IMR-90 (cell line): ENCODE measurements at regions not wholly inside any gene's neighbourhood (a gene's known extent, or its start where the extent isn't known, plus 50 kb on each side); places are given as distances from the start of the nearest gene placed in this dataset.
A peak's percentile ranks its signal among the peaks of the same experiment; 100 is the strongest.

Experiments
- ATAC-seq: fragments of 200-7000 bp; cut with Tn5 transposase; 2 replicates; pipeline ENCODE4 v1.9.1; 2020; ENCODE audit warnings: low read depth, mild to moderate bottlenecking, moderate library complexity
- BruUV-seq: library from RNA; stranded (reverse); fragments of 400-500 nt; replicated peaks from 2 replicates; lab custom pipeline; 2021; lab: Mats Ljungman, UMichigan
- CTCF ChIA-PET: fragments of 300-600 bp; formaldehyde crosslinking; extraction: SDS; loops from one replicate; lab custom pipeline; 2021; ENCODE audit warnings: antibody characterized with exemption; lab: Yijun Ruan, JAX
- POLR2A ChIA-PET: fragments of 300-600 bp; sonication (Branson Sonifier 250); formaldehyde crosslinking; loops from one replicate; lab custom pipeline; 2022; ENCODE audit warnings: antibody characterized with exemption; ENCODE audit not compliant: unreplicated experiment; lab: Charles Lee
- DNase-seq: peaks from one replicate; pipeline ENCODE4 v3.0.0; 2013
- H2AFZ ChIP-seq: replicated peaks from 2 replicates; pipeline ENCODE3; 2013; ENCODE audit warnings: low read length, mild to moderate bottlenecking; ENCODE audit not compliant: poor library complexity
- H2AK5ac ChIP-seq: 2 replicates; pipeline ENCODE4 v1.6.1; 2013; ENCODE audit warnings: low read depth, low read length, inconsistent platforms
- H2AK9ac ChIP-seq: replicated peaks from 2 replicates; pipeline ENCODE3; 2013; ENCODE audit warnings: mild to moderate bottlenecking, low read depth, low read length, moderate library complexity; ENCODE audit not compliant: poor library complexity
- H2BK120ac ChIP-seq: 2 replicates; pipeline ENCODE4 v1.6.1; 2013; ENCODE audit warnings: low read depth, low read length, inconsistent platforms
- H2BK15ac ChIP-seq: 3 replicates; pipeline ENCODE4 v1.6.1; 2013; ENCODE audit warnings: low read depth, low read length, inconsistent platforms
- H2BK20ac ChIP-seq: 2 replicates; pipeline ENCODE4 v1.6.1; 2013; ENCODE audit warnings: low read depth, mild to moderate bottlenecking, inconsistent platforms, low read length, moderate library complexity
- H2BK5ac ChIP-seq: 2 replicates; pipeline ENCODE4 v1.6.1; 2013; ENCODE audit warnings: mild to moderate bottlenecking, low read depth, low read length, inconsistent platforms; ENCODE audit not compliant: poor library complexity, severe bottlenecking
- H3K14ac ChIP-seq: replicated peaks from 2 replicates; pipeline ENCODE4 v1.6.1; 2013; ENCODE audit warnings: low read depth, low read length, inconsistent platforms
- H3K18ac ChIP-seq: 2 replicates; pipeline ENCODE4 v1.6.1; 2013; ENCODE audit warnings: low read depth, low read length, control low read depth
- H3K23ac ChIP-seq: 2 replicates; pipeline ENCODE4 v1.6.1; 2013; ENCODE audit warnings: low read depth, low read length, inconsistent platforms
- H3K27ac ChIP-seq: 2 replicates; pipeline ENCODE4 v1.5.1; 2013; ENCODE audit warnings: mild to moderate bottlenecking, control low read depth, low read length; ENCODE audit not compliant: insufficient read depth
- H3K27me3 ChIP-seq: 2 replicates; pipeline ENCODE4 v1.6.1; 2013; ENCODE audit warnings: low read length; ENCODE audit not compliant: control insufficient read depth, insufficient read depth
- H3K36me3 ChIP-seq: 2 replicates; pipeline ENCODE4 v1.6.1; 2013; ENCODE audit warnings: low read length, mixed read lengths; ENCODE audit not compliant: control insufficient read depth, insufficient read depth
- H3K4ac ChIP-seq: 2 replicates; pipeline ENCODE4 v1.6.1; 2013; ENCODE audit warnings: low read depth, low read length, inconsistent platforms
- H3K4me1 ChIP-seq: 2 replicates; pipeline ENCODE4 v1.6.1; 2013; ENCODE audit warnings: low read length, mixed read lengths; ENCODE audit not compliant: control insufficient read depth, insufficient read depth
- H3K4me2 ChIP-seq: 2 replicates; pipeline ENCODE4 v1.6.1; 2013; ENCODE audit warnings: low read depth, mild to moderate bottlenecking, control low read depth, low read length, moderate library complexity
- H3K4me3 ChIP-seq: 2 replicates; pipeline ENCODE4 v1.5.1; 2013; ENCODE audit warnings: low read depth, mild to moderate bottlenecking, control low read depth, low read length, moderate library complexity; ENCODE audit not compliant: insufficient read depth
- H3K56ac ChIP-seq: 2 replicates; pipeline ENCODE4 v1.6.1; 2013; ENCODE audit warnings: low read length, inconsistent platforms; ENCODE audit not compliant: insufficient read depth; ENCODE audit errors: extremely low read depth
- H3K79me1 ChIP-seq, 2 experiments: 2 replicates each; pipeline ENCODE4 v1.6.1; 2013; ENCODE audit warnings: low read length in 2 of 2, inconsistent platforms in 1 of 2, low read depth in 1 of 2
- H3K9ac ChIP-seq: 2 replicates; pipeline ENCODE4 v1.6.1; 2013; ENCODE audit warnings: low read depth, low read length, control low read depth
- H3K9me1 ChIP-seq: 2 replicates; pipeline ENCODE4 v1.6.1; 2013; ENCODE audit warnings: low read length, inconsistent platforms; ENCODE audit not compliant: insufficient read depth
- H3K9me3 ChIP-seq: 2 replicates; pipeline ENCODE4 v1.6.1; 2013; ENCODE audit warnings: low read length; ENCODE audit not compliant: control insufficient read depth, insufficient read depth
- H4K20me1 ChIP-seq: 2 replicates; pipeline ENCODE4 v1.6.1; 2013; ENCODE audit warnings: low read length, inconsistent platforms; ENCODE audit not compliant: insufficient read depth
- H4K5ac ChIP-seq: 2 replicates; pipeline ENCODE4 v1.6.1; 2013; ENCODE audit warnings: mild to moderate bottlenecking, low read depth, low read length, control low read depth
- H4K8ac ChIP-seq, 2 experiments: 2 replicates each; pipeline ENCODE4 v1.6.1; 2013; ENCODE audit warnings: low read depth in 2 of 2, low read length in 2 of 2, control low read depth in 1 of 2, inconsistent platforms in 1 of 2
- H4K91ac ChIP-seq: 2 replicates; pipeline ENCODE4 v1.6.1; 2013; ENCODE audit warnings: low read depth, low read length, inconsistent platforms; ENCODE audit not compliant: insufficient read depth
- BHLHE40 ChIP-seq: fragments of 150-350 bp; IDR thresholded peaks from 2 replicates; pipeline ENCODE4 v1.6.1; 2016; ENCODE audit warnings: mild to moderate bottlenecking, low read depth, low read length
- CEBPB ChIP-seq: IDR thresholded peaks from 2 replicates; pipeline ENCODE4 v1.6.1; 2012; ENCODE audit warnings: low read depth, low read length, improper control_type of control experiment
- CHD1 ChIP-seq: IDR thresholded peaks from 2 replicates; pipeline ENCODE4 v1.6.1; 2012; ENCODE audit warnings: low read depth, low read length, improper control_type of control experiment
- FOS ChIP-seq: fragments of 150-350 bp; IDR thresholded peaks from 2 replicates; pipeline ENCODE4 v1.6.1; 2016; ENCODE audit warnings: low read depth, low read length
- MAFK ChIP-seq: IDR thresholded peaks from 2 replicates; pipeline ENCODE4 v1.6.1; 2012; ENCODE audit warnings: low read depth, low read length, improper control_type of control experiment
- MAZ ChIP-seq: IDR thresholded peaks from 2 replicates; pipeline ENCODE4 v1.6.1; 2012; ENCODE audit warnings: low read depth, mild to moderate bottlenecking, low read length, improper control_type of control experiment, moderate library complexity, borderline replicate concordance
- MXI1 ChIP-seq: IDR thresholded peaks from 2 replicates; pipeline ENCODE4 v1.6.1; 2012; ENCODE audit warnings: low read depth, mild to moderate bottlenecking, low read length, moderate library complexity, borderline replicate concordance
- NFE2L2 ChIP-seq: fragments of 150-350 bp; IDR thresholded peaks from 2 replicates; pipeline ENCODE4 v1.6.1; 2016; ENCODE audit warnings: low read depth, mild to moderate bottlenecking, low read length
- POLR2A ChIP-seq: IDR thresholded peaks from 2 replicates; pipeline ENCODE4 v1.6.1; 2012; ENCODE audit warnings: mild to moderate bottlenecking, low read depth, low read length
- RAD21 ChIP-seq: IDR thresholded peaks from 2 replicates; pipeline ENCODE4 v1.6.1; 2012; ENCODE audit warnings: low read length, improper control_type of control experiment
- RCOR1 ChIP-seq: IDR thresholded peaks from 2 replicates; pipeline ENCODE4 v1.6.1; 2012; ENCODE audit warnings: mild to moderate bottlenecking, low read length, improper control_type of control experiment; ENCODE audit not compliant: insufficient replicate concordance
- RFX5 ChIP-seq: IDR thresholded peaks from 2 replicates; pipeline ENCODE4 v1.8.0; 2012; ENCODE audit warnings: low read depth, mild to moderate bottlenecking, low read length, moderate library complexity
- SMC3 ChIP-seq: fragments of 150-350 bp; IDR thresholded peaks from 2 replicates; pipeline ENCODE4 v1.6.1; 2016; ENCODE audit warnings: low read depth, mild to moderate bottlenecking, antibody characterized with exemption, low read length, moderate library complexity
- WGBS, 2 experiments: methylation state at CpG; one replicate each; pipeline versions ENCODE4 v1.1.5 to v1.1.7; 2013; ENCODE audit warnings: missing lambda C conversion rate in 2 of 2; ENCODE audit not compliant: insufficient read length in 1 of 2; ENCODE audit errors: extremely low coverage in 2 of 2; 5-methylcytosine and 5-hydroxymethylcytosine counted together
- dilution Hi-C: fragments of 300-500 bp; cut with HindIII; formaldehyde crosslinking; loops from one replicate; pipeline ENCODE4 v1.14.3; 2018; ENCODE audit warnings: low sequenced_read_pairs; ENCODE audit not compliant: unreplicated experiment
- in situ Hi-C: fragments of 300-500 bp; cut with MboI; formaldehyde crosslinking; loops from 3 replicates; pipeline ENCODE4 v1.14.3; 2019; ENCODE audit warnings: low sequenced_read_pairs, inconsistent platforms, mixed read lengths
- intact Hi-C: fragments of 100-400 bp; cut with micrococcal nuclease; formaldehyde crosslinking; loops from 2 replicates; pipeline ENCODE4 v1.10.0; 2022
- TF ChIP-seq, protein P1 (sequence below): conservative IDR thresholded peaks from 2 replicates; pipeline ENCODE4 v1.5.1; 2012; ENCODE audit warnings: mild to moderate bottlenecking, low read depth, low read length, improper control_type of control experiment
- TF ChIP-seq, protein P2 (sequence below): fragments of 150-350 bp; IDR thresholded peaks from 2 replicates; pipeline ENCODE4 v1.6.1; 2016; ENCODE audit warnings: low read depth, mild to moderate bottlenecking, low read length, moderate library complexity, borderline replicate concordance
- TF ChIP-seq, protein P3 (sequence below): fragments of 150-350 bp; IDR thresholded peaks from 2 replicates; pipeline ENCODE4 v1.6.1; 2017; ENCODE audit warnings: mild to moderate bottlenecking, antibody characterized with exemption, low read length, low read depth

DNA sequence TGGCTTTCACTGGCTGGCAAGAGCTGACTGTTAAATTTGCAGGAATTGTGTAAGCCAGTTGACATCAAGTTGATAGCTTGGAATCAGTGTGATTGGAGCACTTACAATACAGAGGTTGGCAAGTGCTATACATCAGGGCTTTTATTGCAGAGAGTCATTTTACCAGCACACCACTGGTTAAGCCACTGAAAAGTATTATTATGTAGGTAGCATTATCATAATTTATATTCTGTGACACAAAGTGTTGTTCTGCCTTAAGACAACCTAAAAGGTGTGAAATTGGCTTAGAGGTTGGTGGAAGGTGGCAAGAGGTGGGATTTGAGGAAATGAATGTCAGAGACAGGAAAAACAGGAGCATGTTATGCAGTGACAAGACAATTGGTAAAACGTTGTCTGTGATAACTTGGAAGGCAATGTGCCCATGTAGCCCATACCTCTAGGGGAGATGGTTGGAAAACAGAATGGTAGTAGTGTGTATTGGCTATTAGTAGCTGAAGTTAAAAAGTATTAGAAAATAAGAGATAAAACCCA, 172.9 kb upstream of the PRICKLE1 start:
- Histone ChIP-seq H2AK5ac (no peak overlapping the region), H4K91ac (no peak overlapping the region), H4K8ac (no peak overlapping the region), H3K79me1 (no peaks in the 10 kb centered on the region), H4K5ac (no peak overlapping the region), H3K36me3 (no peaks in the 10 kb centered on the region), H2AFZ (no peak overlapping the region), H3K27ac (no peak overlapping the region), H3K4me1 (peaks cover 11% of the 10 kb centered on the region), H3K4me2 (no peak overlapping the region), H2BK120ac (no peak overlapping the region), H3K56ac (no peak overlapping the region), H3K4me3 (no peak overlapping the region), H2BK15ac (no peak overlapping the region), H3K23ac (no peak overlapping the region), H3K4ac (no peak overlapping the region), H3K9ac (no peak overlapping the region), H4K20me1 (no peaks in the 10 kb centered on the region), H2BK5ac (no peak overlapping the region), H2BK20ac (peak overlapping the region; percentile 27; the same call in 1 of the 2 replicates), H3K18ac (no peak overlapping the region), H3K27me3 (no peaks in the 10 kb centered on the region), H3K9me3 (no peaks in the 10 kb centered on the region), H3K9me1 (peaks cover 4% of the 10 kb centered on the region; the same call in 1 of the 2 replicates), H3K14ac (no peak overlapping the region), H2AK9ac (no peak overlapping the region)
- DNase-seq (no peak), ATAC-seq (no peak)
- POLR2A ChIA-PET: no interaction called here
- dilution Hi-C loops (no loop called here), intact Hi-C loops (no loop called here), in situ Hi-C loops (no loop called here)
- no TSS peak for BruUV-seq
- TF ChIP-seq MXI1: no peak
- no peak for TF ChIP-seq POLR2A
- no peak for TF ChIP-seq RCOR1
- TF ChIP-seq CEBPB: no peak
- TF ChIP-seq BHLHE40: no peak
- TF ChIP-seq, protein P1, sequence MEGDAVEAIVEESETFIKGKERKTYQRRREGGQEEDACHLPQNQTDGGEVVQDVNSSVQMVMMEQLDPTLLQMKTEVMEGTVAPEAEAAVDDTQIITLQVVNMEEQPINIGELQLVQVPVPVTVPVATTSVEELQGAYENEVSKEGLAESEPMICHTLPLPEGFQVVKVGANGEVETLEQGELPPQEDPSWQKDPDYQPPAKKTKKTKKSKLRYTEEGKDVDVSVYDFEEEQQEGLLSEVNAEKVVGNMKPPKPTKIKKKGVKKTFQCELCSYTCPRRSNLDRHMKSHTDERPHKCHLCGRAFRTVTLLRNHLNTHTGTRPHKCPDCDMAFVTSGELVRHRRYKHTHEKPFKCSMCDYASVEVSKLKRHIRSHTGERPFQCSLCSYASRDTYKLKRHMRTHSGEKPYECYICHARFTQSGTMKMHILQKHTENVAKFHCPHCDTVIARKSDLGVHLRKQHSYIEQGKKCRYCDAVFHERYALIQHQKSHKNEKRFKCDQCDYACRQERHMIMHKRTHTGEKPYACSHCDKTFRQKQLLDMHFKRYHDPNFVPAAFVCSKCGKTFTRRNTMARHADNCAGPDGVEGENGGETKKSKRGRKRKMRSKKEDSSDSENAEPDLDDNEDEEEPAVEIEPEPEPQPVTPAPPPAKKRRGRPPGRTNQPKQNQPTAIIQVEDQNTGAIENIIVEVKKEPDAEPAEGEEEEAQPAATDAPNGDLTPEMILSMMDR: no peak
- TF ChIP-seq FOS: no peak
- TF ChIP-seq RAD21: no peak
- no peak for TF ChIP-seq NFE2L2
- TF ChIP-seq RFX5: no peak
- no peak for TF ChIP-seq MAFK
- no peak for TF ChIP-seq MAZ
- no peak for TF ChIP-seq SMC3
- TF ChIP-seq, protein P2, sequence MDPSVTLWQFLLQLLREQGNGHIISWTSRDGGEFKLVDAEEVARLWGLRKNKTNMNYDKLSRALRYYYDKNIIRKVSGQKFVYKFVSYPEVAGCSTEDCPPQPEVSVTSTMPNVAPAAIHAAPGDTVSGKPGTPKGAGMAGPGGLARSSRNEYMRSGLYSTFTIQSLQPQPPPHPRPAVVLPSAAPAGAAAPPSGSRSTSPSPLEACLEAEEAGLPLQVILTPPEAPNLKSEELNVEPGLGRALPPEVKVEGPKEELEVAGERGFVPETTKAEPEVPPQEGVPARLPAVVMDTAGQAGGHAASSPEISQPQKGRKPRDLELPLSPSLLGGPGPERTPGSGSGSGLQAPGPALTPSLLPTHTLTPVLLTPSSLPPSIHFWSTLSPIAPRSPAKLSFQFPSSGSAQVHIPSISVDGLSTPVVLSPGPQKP: no peak
- TF ChIP-seq, protein P3, sequence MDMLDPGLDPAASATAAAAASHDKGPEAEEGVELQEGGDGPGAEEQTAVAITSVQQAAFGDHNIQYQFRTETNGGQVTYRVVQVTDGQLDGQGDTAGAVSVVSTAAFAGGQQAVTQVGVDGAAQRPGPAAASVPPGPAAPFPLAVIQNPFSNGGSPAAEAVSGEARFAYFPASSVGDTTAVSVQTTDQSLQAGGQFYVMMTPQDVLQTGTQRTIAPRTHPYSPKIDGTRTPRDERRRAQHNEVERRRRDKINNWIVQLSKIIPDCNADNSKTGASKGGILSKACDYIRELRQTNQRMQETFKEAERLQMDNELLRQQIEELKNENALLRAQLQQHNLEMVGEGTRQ: no peak
- TF ChIP-seq CHD1: no peak
- CTCF ChIA-PET: interaction anchor here (0.5 kb wide), 1 partner anchor 105 kb away, joined by 4 read pairs; no protein-coding TSS in a partner anchor
- WGBS, 2 experiments: no CpG with 5 or more reads among the region's 1 CpG
